ENCODE measurements at regions not wholly inside any gene's neighbourhood (a gene's known extent, or its start where the extent isn't known, plus 50 kb on each side); places are given as distances from the start of the nearest gene placed in this dataset.

GRCh38 chr4:64613046-64613445 is 203.8 kb upstream of the TECRL start:
- TF ChIP-seq CTCF (conservative IDR thresholded peaks at IDR 0.05; ENCODE audit: low read length) (no peak), EZH2phosphoT487 (IDR thresholded peaks at IDR 0.05; ENCODE audit: borderline replicate concordance, low read depth, low read length) (no peak)

All from OCI-LY7 (cell line).